GM20000 (cell line): ENCODE measurements at regions not wholly inside any gene's neighbourhood (a gene's known extent, or its start where the extent isn't known, plus 50 kb on each side); places are given as distances from the start of the nearest gene placed in this dataset.

Source experiments
- DNase-seq: peaks from one replicate; pipeline ENCODE4 v3.0.0; 2012; ENCODE audit warnings: low spot score
- CTCF ChIP-seq: IDR thresholded peaks from 2 replicates; pipeline ENCODE4 v1.5.1; 2012; ENCODE audit warnings: mild to moderate bottlenecking, control low read depth; ENCODE audit errors: extremely low read depth, missing control alignments

- no peak for DNase-seq
- TF ChIP-seq CTCF = no peak
Measured at GRCh38 chr18:25739376-25739775, 351.0 kb downstream of the SS18 start.

- no peak for TF ChIP-seq CTCF
- DNase-seq = no peak
Measured at GRCh38 chr18:25737710-25738311, 352.6 kb downstream of the SS18 start.

GRCh38 chr18:25736516-25736915, 353.9 kb downstream of the SS18 start:
- no peak for DNase-seq
- TF ChIP-seq CTCF = no peak

- TF ChIP-seq CTCF = no peak
- no peak for DNase-seq
Measured at GRCh38 chr18:25735459-25735858, 355.0 kb downstream of the SS18 start.

GRCh38 chr18:25734336-25734735, 356.1 kb downstream of the SS18 start:
- TF ChIP-seq CTCF = no peak
- no peak for DNase-seq

- DNase-seq = no peak
- no peak for TF ChIP-seq CTCF
Measured at GRCh38 chr18:25732862-25733261, 357.6 kb downstream of the SS18 start.

- no peak for TF ChIP-seq CTCF
- DNase-seq = no peak
Measured at GRCh38 chr18:25729072-25729471, 361.3 kb downstream of the SS18 start.
